Spinal cord (tissue), 9 donors: ENCODE measurements at regions not wholly inside any gene's neighbourhood (a gene's known extent, or its start where the extent isn't known, plus 50 kb on each side); places are given as distances from the start of the nearest gene placed in this dataset.

Experiments
- DNase-seq, 6 donors: peaks; one replicate each; pipeline versions ENCODE4 v3.0.0 to v3.0.0-alpha.2; 2013 to 2015; ENCODE audit warnings: low spot score in 6 of 6, low read depth in 4 of 6
- H3K27ac ChIP-seq: one replicate; pipeline ENCODE4 v1.5.1; 2013; ENCODE audit warnings: low read depth, low read length, control low read depth
- H3K27me3 ChIP-seq: one replicate; pipeline ENCODE4 v1.6.1; 2013; ENCODE audit warnings: low read length; ENCODE audit not compliant: control insufficient read depth, insufficient read depth
- H3K36me3 ChIP-seq: one replicate; pipeline ENCODE4 v1.6.1; 2013; ENCODE audit warnings: low read length; ENCODE audit not compliant: control insufficient read depth, insufficient read depth
- H3K4me1 ChIP-seq: one replicate; pipeline ENCODE4 v1.6.1; 2013; ENCODE audit warnings: low read length; ENCODE audit not compliant: control insufficient read depth, insufficient read depth
- H3K4me3 ChIP-seq: one replicate; pipeline ENCODE4 v1.5.1; 2013; ENCODE audit warnings: low read depth, low read length, control low read depth
- H3K9me3 ChIP-seq: one replicate; pipeline ENCODE4 v1.6.1; 2013; ENCODE audit warnings: low read length; ENCODE audit not compliant: control insufficient read depth, insufficient read depth
- WGBS: methylation state at CpG from one replicate; pipeline ENCODE4 v1.1.5; 2013; ENCODE audit warnings: missing lambda C conversion rate; ENCODE audit not compliant: insufficient coverage; 5-methylcytosine and 5-hydroxymethylcytosine counted together
- donor health status: healthy.

- Histone ChIP-seq H3K4me3 (no peak overlapping the region), H3K36me3 (no peaks in the 10 kb centered on the region), H3K27me3 (no peaks in the 10 kb centered on the region), H3K4me1 (peaks cover 5% of the 10 kb centered on the region), H3K9me3 (no peaks in the 10 kb centered on the region), H3K27ac (no peak overlapping the region)
- no peak for DNase-seq
- 100% methylated on average over 1 of the region's 4 CpGs for WGBS
Observed at GRCh38 chr6:26173836-26174145, 86.6 kb downstream of the HFE start.

- Histone ChIP-seq H3K27me3 (no peaks in the 10 kb centered on the region), H3K4me1 (peaks cover 5% of the 10 kb centered on the region), H3K4me3 (no peak overlapping the region), H3K27ac (no peak overlapping the region), H3K36me3 (no peaks in the 10 kb centered on the region), H3K9me3 (no peaks in the 10 kb centered on the region)
- no peak for DNase-seq
- WGBS = no CpG with 5 or more reads among the region's 1 CpG
Observed at GRCh38 chr6:26175033-26175427, 87.8 kb downstream of the HFE start.

- Histone ChIP-seq H3K4me3 (no peak overlapping the region), H3K9me3 (no peaks in the 10 kb centered on the region)
- peak in 2 of 6 donors; percentile 51 for DNase-seq
Observed at GRCh38 chr6:26175428-26176181, 88.4 kb downstream of the HFE start.

GRCh38 chr6:26179675-26180074 is 92.4 kb downstream of the HFE start:
- DNase-seq = no peak
- Histone ChIP-seq H3K9me3 (no peaks in the 10 kb centered on the region), H3K36me3 (no peaks in the 10 kb centered on the region), H3K4me3 (no peak overlapping the region), H3K27me3 (no peaks in the 10 kb centered on the region), H3K27ac (no peak overlapping the region), H3K4me1 (peaks cover 3% of the 10 kb centered on the region)
- WGBS = no CpG with 5 or more reads among the region's 1 CpG

More at GRCh38 chr6:26175428-26176181, 88.4 kb downstream of the HFE start:
- Histone ChIP-seq H3K27me3 (no peaks in the 10 kb centered on the region), H3K4me1 (peaks cover 5% of the 10 kb centered on the region), H3K27ac (no peak overlapping the region), H3K36me3 (no peaks in the 10 kb centered on the region)
- 17% methylated on average over 1 of the region's 5 CpGs for WGBS

- H3K27ac ChIP-seq = no peak overlapping the region
- DNase-seq = no peak
- H3K4me1 ChIP-seq = peaks cover 3% of the 10 kb centered on the region
- no peaks in the 10 kb centered on the region for H3K36me3 ChIP-seq
- no peak overlapping the region for H3K4me3 ChIP-seq
- H3K27me3 ChIP-seq = no peaks in the 10 kb centered on the region
- 92% methylated on average over 2 of the region's 7 CpGs for WGBS
- no peaks in the 10 kb centered on the region for H3K9me3 ChIP-seq
Observed at GRCh38 chr6:26180346-26180745, 93.1 kb downstream of the HFE start.

GRCh38 chr6:26183237-26183580 is 96.0 kb downstream of the HFE start:
- Histone ChIP-seq H3K36me3 (no peaks in the 10 kb centered on the region), H3K27ac (peak overlapping the region; percentile 94), H3K4me3 (peak overlapping the region; percentile 73), H3K27me3 (no peaks in the 10 kb centered on the region), H3K4me1 (peaks cover 5% of the 10 kb centered on the region), H3K9me3 (no peaks in the 10 kb centered on the region)
- DNase-seq = peak in 1 of 6 donors; percentile 77
- 0% methylated on average over 7 of the region's 11 CpGs for WGBS

GRCh38 chr6:26183581-26184366 is 96.5 kb downstream of the HFE start:
- no peaks in the 10 kb centered on the region for H3K9me3 ChIP-seq
- DNase-seq = peak in 3 of 6 donors; percentile 91 to 98 (median 97)
- H3K27me3 ChIP-seq = no peaks in the 10 kb centered on the region
- no peaks in the 10 kb centered on the region for H3K36me3 ChIP-seq
- H3K27ac ChIP-seq = peak overlapping the region; percentile 94
- peak overlapping the region; percentile 73 for H3K4me3 ChIP-seq
- H3K4me1 ChIP-seq = peaks cover 11% of the 10 kb centered on the region
- WGBS = 0% methylated on average over 30 of the region's 36 CpGs

GRCh38 chr6:26184367-26184891 is 97.2 kb downstream of the HFE start:
- H3K27ac ChIP-seq = peak overlapping the region; percentile 94
- no peaks in the 10 kb centered on the region for H3K36me3 ChIP-seq
- no peaks in the 10 kb centered on the region for H3K9me3 ChIP-seq
- H3K27me3 ChIP-seq = no peaks in the 10 kb centered on the region
- no CpG with 5 or more reads among the region's 10 CpGs for WGBS
- peak overlapping the region; percentile 73 for H3K4me3 ChIP-seq
- DNase-seq = no peak
- peaks cover 15% of the 10 kb centered on the region for H3K4me1 ChIP-seq

- no peak overlapping the region for H3K4me3 ChIP-seq
- no peak for DNase-seq
- H3K36me3 ChIP-seq = no peaks in the 10 kb centered on the region
- peak overlapping the region; percentile 94 for H3K27ac ChIP-seq
- peaks cover 17% of the 10 kb centered on the region for H3K4me1 ChIP-seq
- 60% methylated on average over 2 of the region's 2 CpGs for WGBS
- no peaks in the 10 kb centered on the region for H3K9me3 ChIP-seq
- H3K27me3 ChIP-seq = no peaks in the 10 kb centered on the region
Observed at GRCh38 chr6:26185004-26185403, 97.8 kb downstream of the HFE start.

GRCh38 chr6:26185802-26186201 is 98.6 kb downstream of the HFE start:
- no peaks in the 10 kb centered on the region for H3K36me3 ChIP-seq
- no peak overlapping the region for H3K27ac ChIP-seq
- WGBS = no CpG with 5 or more reads among the region's 3 CpGs

More at GRCh38 chr6:26185802-26186201, 98.6 kb downstream of the HFE start:
- Histone ChIP-seq H3K4me1 (peaks cover 17% of the 10 kb centered on the region), H3K9me3 (no peaks in the 10 kb centered on the region), H3K27me3 (no peaks in the 10 kb centered on the region), H3K4me3 (no peak overlapping the region)
- no peak for DNase-seq
